Panc1 (cell line): ENCODE measurements at regions not wholly inside any gene's neighbourhood (a gene's known extent, or its start where the extent isn't known, plus 50 kb on each side); places are given as distances from the start of the nearest gene placed in this dataset.
A peak's percentile ranks its signal among the peaks of the same experiment; 100 is the strongest.

ENCODE experiments used
- ATAC-seq: fragments of 200-7000 bp; cut with Tn5 transposase; 2 replicates; pipeline ENCODE4 v1.9.1; 2020; ENCODE audit warnings: mild to moderate bottlenecking, moderate library complexity
- BruUV-seq: library from RNA; stranded (reverse); fragments of 400-500 nt; replicated peaks from 2 replicates; lab custom pipeline; 2021; lab: Mats Ljungman, UMichigan
- CTCF ChIA-PET: fragments of 300-600 bp; sonication (Branson Sonifier 250); formaldehyde crosslinking; loops from one replicate; lab custom pipeline; 2022; ENCODE audit warnings: antibody characterized with exemption; lab: Charles Lee
- POLR2A ChIA-PET: fragments of 300-600 bp; sonication (Branson Sonifier 250); formaldehyde crosslinking; loops from one replicate; lab custom pipeline; 2022; ENCODE audit warnings: antibody characterized with exemption; lab: Charles Lee
- DNase-seq: peaks from one replicate; pipeline ENCODE4 v3.0.0-alpha.2; 2010; ENCODE audit warnings: low read depth, low spot score
- H3K27ac ChIP-seq: 2 replicates; pipeline ENCODE4 v1.5.1; 2011; ENCODE audit warnings: mild to moderate bottlenecking, low read length, inconsistent platforms
- H3K27me3 ChIP-seq: fragments of 200-500 bp; sonication (Bioruptor generic); 2 replicates; pipeline ENCODE4 v1.6.0; 2014; ENCODE audit warnings: low read length, inconsistent platforms; ENCODE audit not compliant: control insufficient read depth, insufficient read depth
- H3K36me3 ChIP-seq: fragments of 200-500 bp; sonication (Bioruptor generic); 2 replicates; pipeline ENCODE4 v1.5.1; 2014; ENCODE audit warnings: inconsistent platforms, mild to moderate bottlenecking, low read length, moderate library complexity; ENCODE audit not compliant: control insufficient read depth, insufficient read depth
- H3K4me1 ChIP-seq: 2 replicates; pipeline ENCODE4 v1.5.1; 2011; ENCODE audit warnings: inconsistent platforms, mild to moderate bottlenecking, low read length, moderate library complexity; ENCODE audit not compliant: control insufficient read depth, insufficient read depth
- H3K4me3 ChIP-seq, 2 experiments: 2 replicates each; pipeline ENCODE4 v1.5.1; 2011 to 2012; ENCODE audit warnings: low read depth in 2 of 2, low read length in 2 of 2, mild to moderate bottlenecking in 2 of 2, inconsistent platforms in 1 of 2, moderate library complexity in 1 of 2
- H3K9me3 ChIP-seq: fragments of 200-500 bp; sonication (Bioruptor generic); 2 replicates; pipeline ENCODE4 v1.5.1; 2014; ENCODE audit warnings: low read depth, mild to moderate bottlenecking, inconsistent platforms, low read length, moderate library complexity; ENCODE audit not compliant: control insufficient read depth, insufficient read depth
- CTCF ChIP-seq: fragments of 450-650 bp; IDR thresholded peaks from 2 replicates; pipeline ENCODE4 v1.5.1; 2017; ENCODE audit warnings: mild to moderate bottlenecking
- POLR2AphosphoS5 ChIP-seq: IDR thresholded peaks from 2 replicates; pipeline ENCODE4 v1.6.1; 2012; ENCODE audit warnings: mild to moderate bottlenecking, low read depth, low read length, moderate library complexity
- REST ChIP-seq, 2 experiments: IDR thresholded peaks; 2 replicates each; pipeline ENCODE4 v1.6.1; 2011 to 2012; ENCODE audit warnings: low read depth in 2 of 2, control low read depth in 1 of 2, low read length in 1 of 2, mild to moderate bottlenecking in 1 of 2, moderate library complexity in 1 of 2; ENCODE audit not compliant: insufficient read depth in 1 of 2
- SIN3A ChIP-seq: IDR thresholded peaks from 2 replicates; pipeline ENCODE4 v1.6.1; 2012; ENCODE audit warnings: low read depth, mild to moderate bottlenecking, low read length, moderate library complexity, borderline replicate concordance; ENCODE audit not compliant: insufficient read depth
- TCF7L2 ChIP-seq: IDR thresholded peaks from 2 replicates; pipeline ENCODE4 v1.6.1; 2011; ENCODE audit warnings: mild to moderate bottlenecking, low read depth, low read length, inconsistent platforms
- in situ Hi-C: cut with HindIII; loops from 2 replicates; pipeline ENCODE4 v1.10.0; 2016; ENCODE audit warnings: low sequenced_read_pairs, low pct_unique_long_range_greater_than_20kb
- intact Hi-C: fragments of 100-400 bp; cut with micrococcal nuclease; formaldehyde crosslinking; loops from one replicate; pipeline ENCODE4 v1.10.0; 2022; ENCODE audit not compliant: unreplicated experiment

- POLR2A ChIA-PET = no interaction called here
- peaks cover 61% of the 10 kb centered on the region for H3K4me1 ChIP-seq
- H3K27ac ChIP-seq = peak overlapping the region; percentile 86
- intact Hi-C loops = loop anchor here (10.0 kb wide), 1 partner anchor 158 kb away; no protein-coding TSS in a partner anchor
- ATAC-seq (no peak), DNase-seq (no peak)
- H3K4me3 ChIP-seq = no peak overlapping the region
- no peaks in the 10 kb centered on the region for H3K27me3 ChIP-seq
- BruUV-seq = no TSS peak
- H3K9me3 ChIP-seq = no peaks in the 10 kb centered on the region
- TF ChIP-seq POLR2AphosphoS5 (no peak), REST (IDR thresholded peaks at IDR 0.05; ENCODE audit: insufficient read depth in 1 of 2, low read depth in 2 of 2, low read length in 1 of 2) (no peak), TCF7L2 (no peak), CTCF (no peak), SIN3A (no peak)
- H3K36me3 ChIP-seq = no peaks in the 10 kb centered on the region
- CTCF ChIA-PET = interaction anchor here (0.6 to 1.1 kb wide), 3 partner anchors 21 to 1173 kb away, joined by 3 read pairs; no protein-coding TSS in a partner anchor
- in situ Hi-C loops = no loop called here
These were observed 63.7 kb downstream of the SLC25A47 start for GRCh38 chr14:100386846-100387245.

GRCh38 chr14:100387450-100387849 is 64.3 kb downstream of the SLC25A47 start:
- ChIA-PET CTCF (interaction anchor here (0.6 to 1.1 kb wide), 4 partner anchors 20 to 1172 kb away, joined by 3 to 4 read pairs (median 3); no protein-coding TSS in a partner anchor), POLR2A (no interaction called here)
- BruUV-seq = no TSS peak
- H3K36me3 ChIP-seq = no peaks in the 10 kb centered on the region
- peak overlapping the region; percentile 86 for H3K27ac ChIP-seq
- no peak for TF ChIP-seq SIN3A
- TF ChIP-seq POLR2AphosphoS5 = no peak
- no peak for TF ChIP-seq REST (IDR thresholded peaks at IDR 0.05; ENCODE audit: insufficient read depth in 1 of 2, low read depth in 2 of 2, low read length in 1 of 2)
- TF ChIP-seq CTCF = no peak
- TF ChIP-seq TCF7L2 = no peak
- H3K9me3 ChIP-seq = no peaks in the 10 kb centered on the region
- H3K4me1 ChIP-seq = peaks cover 61% of the 10 kb centered on the region
- no peak overlapping the region for H3K4me3 ChIP-seq
- no peaks in the 10 kb centered on the region for H3K27me3 ChIP-seq
- DNase-seq (no peak), ATAC-seq (no peak)
- in situ Hi-C loops = no loop called here
- intact Hi-C loops = loop anchor here (10.0 kb wide), 1 partner anchor 157 kb away; no protein-coding TSS in a partner anchor
